SK-N-SH (cell line): ENCODE measurements at regions not wholly inside any gene's neighbourhood (a gene's known extent, or its start where the extent isn't known, plus 50 kb on each side); places are given as distances from the start of the nearest gene placed in this dataset.

Source experiments
- CTCF ChIA-PET: fragments of 300-600, 350-600 bp; formaldehyde crosslinking; extraction: SDS; loops from one replicate; lab custom pipeline; 2021; lab: Yijun Ruan, JAX
- POLR2A ChIA-PET: fragments of 350-600 bp; sonication (Branson Sonifier 250); formaldehyde crosslinking; extraction: SDS; loops from one replicate; lab custom pipeline; 2020; ENCODE audit warnings: antibody characterized with exemption, inconsistent platforms; lab: Yijun Ruan, JAX
- DNase-seq: peaks from one replicate; pipeline ENCODE4 v3.0.0; 2012
- H2AFZ ChIP-seq: fragments of 200-600 bp; sonication (generic); 2 replicates; pipeline ENCODE4 v1.8.1; 2016; ENCODE audit warnings: antibody characterized with exemption, mild to moderate bottlenecking, low read depth
- H3F3A ChIP-seq: fragments of 200-600 bp; sonication (generic); replicated peaks from 2 replicates; pipeline ENCODE3; 2016; ENCODE audit warnings: antibody characterized with exemption, mild to moderate bottlenecking; ENCODE audit not compliant: insufficient read depth
- H3K27ac ChIP-seq, 2 experiments: fragments of 200-500 bp in 1 of 2; fragments of 200-600 bp in 1 of 2; sonication (Bioruptor generic) in 1 of 2; sonication (generic), shearing (Covaris generic) in 1 of 2; 2 replicates each; pipeline versions ENCODE4 v1.5.1 to v1.6.1; 2014 to 2016; ENCODE audit warnings: low read depth in 2 of 2, inconsistent platforms in 1 of 2, low read length in 1 of 2, mild to moderate bottlenecking in 1 of 2, mixed read lengths in 1 of 2
- H3K27me3 ChIP-seq: fragments of 200-600 bp; sonication (generic), shearing (Covaris generic); 2 replicates; pipeline ENCODE4 v1.6.1; 2016; ENCODE audit warnings: mixed run types; ENCODE audit not compliant: insufficient read depth
- H3K36me3 ChIP-seq, 2 experiments: fragments of 200-500 bp in 1 of 2; fragments of 200-600 bp in 1 of 2; sonication (Bioruptor generic) in 1 of 2; sonication (generic) in 1 of 2; replicated peaks in 1 of 2; 2 replicates each; pipeline versions ENCODE3 to v1.5.1; 2014 to 2016; ENCODE audit warnings: low read length in 1 of 2, mild to moderate bottlenecking in 1 of 2; ENCODE audit not compliant: insufficient read depth in 2 of 2, control insufficient read depth in 1 of 2
- H3K4me1 ChIP-seq, 2 experiments: fragments of 200-500 bp in 1 of 2; fragments of 200-600 bp in 1 of 2; sonication (Bioruptor generic) in 1 of 2; sonication (generic), shearing (Covaris generic) in 1 of 2; 2 replicates each; pipeline versions ENCODE4 v1.5.1 to v1.6.1; 2014 to 2016; ENCODE audit warnings: low read depth in 1 of 2, low read length in 1 of 2, mixed run types in 1 of 2; ENCODE audit not compliant: insufficient read depth in 2 of 2, control insufficient read depth in 1 of 2
- H3K4me2 ChIP-seq: fragments of 200-600 bp; sonication (generic), shearing (Covaris generic); 2 replicates; pipeline ENCODE4 v1.6.1; 2017; ENCODE audit warnings: mixed run types
- H3K4me3 ChIP-seq, 2 experiments: fragments of 200-500 bp in 1 of 2; fragments of 200-600 bp in 1 of 2; sonication (Bioruptor generic) in 1 of 2; sonication (generic), shearing (Covaris generic) in 1 of 2; 2 replicates each; pipeline versions ENCODE4 v1.5.1 to v1.8.1; 2014 to 2016; ENCODE audit warnings: low read depth in 2 of 2, inconsistent platforms in 1 of 2, low read length in 1 of 2, mild to moderate bottlenecking in 1 of 2, mixed read lengths in 1 of 2, moderate library complexity in 1 of 2
- H3K79me2 ChIP-seq: fragments of 200-600 bp; sonication (generic); 2 replicates; pipeline ENCODE4 v1.8.1; 2017; ENCODE audit warnings: mild to moderate bottlenecking; ENCODE audit not compliant: insufficient read depth
- H3K9ac ChIP-seq: fragments of 200-600 bp; sonication (generic); 2 replicates; pipeline ENCODE4 v1.6.1; 2017; ENCODE audit warnings: mixed run types
- H3K9me2 ChIP-seq: fragments of 200-600 bp; sonication (generic); 2 replicates; pipeline ENCODE4 v1.6.1; 2017; ENCODE audit warnings: mixed run types
- H3K9me3 ChIP-seq: fragments of 200-600 bp; sonication (generic); 2 replicates; pipeline ENCODE4 v1.6.1; 2017; ENCODE audit warnings: mixed run types, mild to moderate bottlenecking, moderate library complexity
- H4K20me1 ChIP-seq: fragments of 200-600 bp; sonication (generic); 2 replicates; pipeline ENCODE4 v1.6.1; 2017; ENCODE audit warnings: mild to moderate bottlenecking, mixed run types; ENCODE audit not compliant: insufficient read depth
- ELF1 ChIP-seq: IDR thresholded peaks from 2 replicates; pipeline ENCODE4 v1.4.0; 2012
- FOXJ3 ChIP-seq: sonication (generic); formaldehyde crosslinking; IDR thresholded peaks from 2 replicates; pipeline ENCODE4 v1.5.1; 2020; ENCODE audit warnings: mild to moderate bottlenecking, missing genetic modification reagents
- FOXM1 ChIP-seq: IDR thresholded peaks from 2 replicates; pipeline ENCODE4 v1.4.0; 2012; ENCODE audit warnings: low read depth, mild to moderate bottlenecking
- JUND ChIP-seq: IDR thresholded peaks from 2 replicates; pipeline ENCODE4 v1.4.0; 2012
- MEF2A ChIP-seq: IDR thresholded peaks from 2 replicates; pipeline ENCODE4 v1.4.0; 2012; ENCODE audit warnings: low read depth, borderline replicate concordance
- NFIC ChIP-seq: IDR thresholded peaks from 2 replicates; pipeline ENCODE4 v1.4.0; 2012; ENCODE audit warnings: borderline replicate concordance
- POLR2AphosphoS5 ChIP-seq: IDR thresholded peaks from 2 replicates; pipeline ENCODE4 v1.6.1; 2012; ENCODE audit warnings: low read depth, low read length
- RAD21 ChIP-seq: IDR thresholded peaks from 2 replicates; pipeline ENCODE4 v1.6.1; 2012; ENCODE audit warnings: mild to moderate bottlenecking, low read length
- REST ChIP-seq: IDR thresholded peaks from 2 replicates; pipeline ENCODE4 v1.6.1; 2012; ENCODE audit warnings: mild to moderate bottlenecking, low read depth, low read length, moderate library complexity
- RXRA ChIP-seq: IDR thresholded peaks from 2 replicates; pipeline ENCODE4 v1.4.0; 2012; ENCODE audit warnings: low read depth, mild to moderate bottlenecking, borderline replicate concordance
- SIN3A ChIP-seq: IDR thresholded peaks from 2 replicates; pipeline ENCODE4 v1.6.1; 2012; ENCODE audit warnings: low read depth, mild to moderate bottlenecking, low read length, moderate library complexity, borderline replicate concordance
- USF2 ChIP-seq: fragments of 150-350 bp; IDR thresholded peaks from 2 replicates; pipeline ENCODE4 v1.6.1; 2017; ENCODE audit warnings: antibody characterized with exemption, low read length, low read depth, borderline replicate concordance
- YY1 ChIP-seq: IDR thresholded peaks from 2 replicates; pipeline ENCODE4 v1.4.0; 2012; ENCODE audit warnings: low read depth, mild to moderate bottlenecking
- ZBTB33 ChIP-seq: IDR thresholded peaks from 2 replicates; pipeline ENCODE4 v1.4.0; 2012; ENCODE audit warnings: low read depth, borderline replicate concordance
- WGBS: methylation state at CpG from one replicate; pipeline ENCODE4 v1.1.6; 2017; ENCODE audit warnings: low lambda C conversion rate; 5-methylcytosine and 5-hydroxymethylcytosine counted together

DNA sequence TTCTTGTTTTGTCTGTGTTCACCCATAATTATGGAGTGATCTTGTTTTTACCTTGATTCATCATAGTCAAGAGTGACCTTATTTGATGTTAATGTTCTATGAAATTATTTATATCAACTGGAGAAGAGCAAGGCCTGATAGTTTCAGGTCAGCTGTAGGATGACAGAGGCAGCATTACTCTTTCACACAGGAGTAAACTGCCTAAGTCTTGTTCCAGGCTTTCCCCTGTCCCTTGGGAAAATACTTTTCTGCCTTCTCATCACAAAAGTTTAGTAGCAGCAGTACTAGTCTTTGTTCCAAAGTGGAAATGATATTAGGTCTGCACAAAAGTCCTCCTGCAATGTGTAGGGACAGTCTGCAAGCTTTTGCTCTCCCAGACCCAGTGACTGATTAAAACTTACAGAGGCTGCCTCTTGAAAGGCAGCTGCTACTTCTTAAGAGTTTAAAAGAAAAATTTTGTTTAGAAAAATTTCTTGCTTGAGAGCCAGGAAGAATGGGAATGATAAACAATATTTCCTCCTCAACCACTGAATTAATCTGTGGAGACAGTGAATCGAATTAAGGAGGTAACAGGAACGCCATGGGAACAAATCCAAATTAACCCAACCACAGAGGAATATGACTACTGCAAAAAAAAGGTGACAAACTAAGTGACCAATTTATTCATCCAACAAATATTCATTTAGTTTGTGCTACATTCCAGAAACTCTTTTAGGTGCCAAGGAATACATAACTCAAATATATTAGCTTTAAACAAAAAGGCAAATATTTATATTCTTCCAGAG is 991.4 kb upstream of the PABPC4L start:
- Histone ChIP-seq H3K9me2 (no peaks in the 10 kb centered on the region), H3K27me3 (no peaks in the 10 kb centered on the region), H3K36me3 (no peaks in the 10 kb centered on the region)
- TF ChIP-seq REST (no peak), FOXM1 (no peak), FOXJ3 (CRISPR knock-in tag) (no peak), RXRA (no peak), JUND (no peak), MEF2A (no peak), NFIC (no peak), RAD21 (no peak), SIN3A (no peak), ELF1 (no peak)
- TF ChIP-seq, all 33 proteins: peak for 0
- H3K9ac ChIP-seq, result no peak overlapping the region
- CTCF ChIA-PET, result no interaction called here
- H2AFZ ChIP-seq, result no peak overlapping the region
- no peak overlapping the region for H3K4me3 ChIP-seq
- no peak for DNase-seq
- no peak overlapping the region for H3K4me2 ChIP-seq
- H3K79me2 ChIP-seq, result no peaks in the 10 kb centered on the region
- H3F3A ChIP-seq, result no peaks in the 10 kb centered on the region
- no peak overlapping the region; a peak in 1 of 4 replicates for H3K27ac ChIP-seq
- POLR2A ChIA-PET, result no interaction called here
- no peaks in the 10 kb centered on the region for H4K20me1 ChIP-seq
- no peaks in the 10 kb centered on the region for H3K4me1 ChIP-seq
- no peaks in the 10 kb centered on the region for H3K9me3 ChIP-seq
- 9% methylated on average over 2 of the region's 2 CpGs for WGBS

GRCh38 chr4:135191596-135191995 is 990.0 kb upstream of the PABPC4L start:
- Histone ChIP-seq H3K9me2 (no peaks in the 10 kb centered on the region), H3K4me3 (no peak overlapping the region), H3K27ac (no peak overlapping the region), H4K20me1 (no peaks in the 10 kb centered on the region), H2AFZ (no peak overlapping the region; the same call in 1 of the 2 replicates), H3K4me2 (no peak overlapping the region), H3K27me3 (no peaks in the 10 kb centered on the region), H3K9ac (no peak overlapping the region), H3K9me3 (no peaks in the 10 kb centered on the region), H3K36me3 (no peaks in the 10 kb centered on the region), H3K79me2 (no peaks in the 10 kb centered on the region), H3F3A (no peaks in the 10 kb centered on the region)
- CTCF ChIA-PET, result no interaction called here
- WGBS, result 0% methylated on average over 1 of the region's 1 CpG
- POLR2A ChIA-PET, result no interaction called here
- no peak for DNase-seq
- TF ChIP-seq SIN3A (no peak), USF2 (no peak), YY1 (no peak), POLR2AphosphoS5 (no peak), ZBTB33 (no peak)
- TF ChIP-seq, all 33 proteins: peak for 0
- no peaks in the 10 kb centered on the region for H3K4me1 ChIP-seq
